Uterus (tissue), 3 donors: ENCODE measurements at regions not wholly inside any gene's neighbourhood (a gene's known extent, or its start where the extent isn't known, plus 50 kb on each side); places are given as distances from the start of the nearest gene placed in this dataset.

Source experiments
- DNase-seq, 2 donors: peaks; one replicate each; pipeline ENCODE4 v3.0.0-alpha.2; 2019 to 2020
- H3K27ac ChIP-seq, 2 donors: fragments of 200-600 bp; sonication (generic); 1 replicate in 1 of 2; 2 replicates in 1 of 2; pipeline ENCODE4 v1.5.1; 2016 to 2018
- H3K27me3 ChIP-seq, 2 donors: fragments of 200-600 bp; sonication (generic); one replicate each; pipeline ENCODE4 v1.5.1; 2018 to 2019; ENCODE audit warnings: control low read depth in 1 of 2
- H3K36me3 ChIP-seq, 2 donors: fragments of 200-600 bp; sonication (generic); one replicate each; pipeline ENCODE4 v1.5.1; 2019; ENCODE audit warnings: control low read depth in 1 of 2
- H3K4me1 ChIP-seq, 2 donors: fragments of 200-600 bp; sonication (generic); one replicate each; pipeline ENCODE4 v1.5.1; 2018 to 2019; ENCODE audit warnings: control low read depth in 1 of 2
- H3K4me3 ChIP-seq, 2 donors: fragments of 200-600 bp; sonication (generic); 1 replicate in 1 of 2; 2 replicates in 1 of 2; pipeline ENCODE4 v1.5.1; 2018 to 2019; ENCODE audit warnings: mild to moderate bottlenecking in 1 of 2
- H3K9me3 ChIP-seq, 2 donors: fragments of 200-600 bp; sonication (generic); one replicate each; pipeline ENCODE4 v1.5.1; 2019; ENCODE audit warnings: control low read depth in 1 of 2
- CTCF ChIP-seq, 4 experiments: fragments of 200-600 bp in 2 of 4; fragments of 450-650 bp in 2 of 4; sonication (generic) in 2 of 4; IDR thresholded peaks; one replicate each; pipeline ENCODE4 v1.5.1; 2016 to 2019; ENCODE audit warnings: antibody characterized with exemption in 4 of 4, mild to moderate bottlenecking in 2 of 4, moderate library complexity in 1 of 4
- POLR2A ChIP-seq, 2 donors: fragments of 450-650 bp; IDR thresholded peaks; one replicate each; pipeline ENCODE4 v1.6.1; 2016; ENCODE audit warnings: antibody characterized with exemption in 2 of 2, mild to moderate bottlenecking in 1 of 2, moderate library complexity in 1 of 2
- intact Hi-C: fragments of 100-400 bp; cut with DNase I; formaldehyde crosslinking; loops from one replicate; pipeline ENCODE4 v1.15.1; 2023; ENCODE audit warnings: low total_unique reads
- donor health status: DM: yes; HTN: yes; CAD: no.

GRCh38 chr6:65786815-65787214, 79.8 kb upstream of the EYS start:
- Histone ChIP-seq H3K27ac (no peak overlapping the region), H3K36me3 (no peaks in the 10 kb centered on the region), H3K4me1 (no peaks in the 10 kb centered on the region), H3K27me3 (no peaks in the 10 kb centered on the region), H3K4me3 (no peak overlapping the region), H3K9me3 (no peaks in the 10 kb centered on the region)
- intact Hi-C loops: no loop called here
- TF ChIP-seq POLR2A (IDR thresholded peaks at IDR 0.05) (no peak), CTCF (IDR thresholded peaks at IDR 0.05) (no peak)
- no peak for DNase-seq

GRCh38 chr6:65780691-65781090, 73.7 kb upstream of the EYS start:
- intact Hi-C loops: no loop called here
- TF ChIP-seq POLR2A (IDR thresholded peaks at IDR 0.05) (no peak), CTCF (IDR thresholded peaks at IDR 0.05) (no peak)
- no peaks in the 10 kb centered on the region for H3K9me3 ChIP-seq
- H3K4me1 ChIP-seq: no peaks in the 10 kb centered on the region
- no peak for DNase-seq
- H3K27ac ChIP-seq: no peak overlapping the region
- no peaks in the 10 kb centered on the region for H3K36me3 ChIP-seq
- no peaks in the 10 kb centered on the region for H3K27me3 ChIP-seq
- H3K4me3 ChIP-seq: no peak overlapping the region

GRCh38 chr6:65776332-65776731, 69.3 kb upstream of the EYS start:
- intact Hi-C loops: no loop called here
- Histone ChIP-seq H3K36me3 (no peaks in the 10 kb centered on the region), H3K27ac (no peak overlapping the region), H3K27me3 (no peaks in the 10 kb centered on the region), H3K9me3 (no peaks in the 10 kb centered on the region), H3K4me3 (no peak overlapping the region), H3K4me1 (no peaks in the 10 kb centered on the region)
- DNase-seq: no peak
- TF ChIP-seq CTCF (IDR thresholded peaks at IDR 0.05) (no peak), POLR2A (IDR thresholded peaks at IDR 0.05) (no peak)

GRCh38 chr6:65771946-65772345, 64.9 kb upstream of the EYS start:
- Histone ChIP-seq H3K4me1 (no peaks in the 10 kb centered on the region), H3K4me3 (no peak overlapping the region)
- no peak for TF ChIP-seq POLR2A (IDR thresholded peaks at IDR 0.05)
- TF ChIP-seq CTCF (IDR thresholded peaks at IDR 0.05): no peak

GRCh38 chr6:65761890-65762289, 54.9 kb upstream of the EYS start:
- H3K4me1 ChIP-seq: no peaks in the 10 kb centered on the region
- TF ChIP-seq POLR2A (IDR thresholded peaks at IDR 0.05) (no peak), CTCF (IDR thresholded peaks at IDR 0.05) (no peak)
- DNase-seq: no peak
- no peak overlapping the region for H3K27ac ChIP-seq
- no peak overlapping the region for H3K4me3 ChIP-seq
- no peaks in the 10 kb centered on the region for H3K36me3 ChIP-seq
- no peaks in the 10 kb centered on the region for H3K9me3 ChIP-seq
- no peaks in the 10 kb centered on the region for H3K27me3 ChIP-seq
- intact Hi-C loops: no loop called here

More at GRCh38 chr6:65771946-65772345, 64.9 kb upstream of the EYS start:
- H3K36me3 ChIP-seq: no peaks in the 10 kb centered on the region
- intact Hi-C loops: no loop called here
- DNase-seq: no peak
- no peaks in the 10 kb centered on the region for H3K27me3 ChIP-seq
- no peaks in the 10 kb centered on the region for H3K9me3 ChIP-seq
- no peak overlapping the region for H3K27ac ChIP-seq
